ENCODE measurements at regions not wholly inside any gene's neighbourhood (a gene's known extent, or its start where the extent isn't known, plus 50 kb on each side); places are given as distances from the start of the nearest gene placed in this dataset.

- CTCF ChIA-PET (ENCODE audit: low intra/inter-chr PET ratio) = no interaction called here
- Histone ChIP-seq H2AFZ (ENCODE audit: low read depth, low read length) (no peak overlapping the region), H3K79me2 (ENCODE audit: control insufficient read depth, insufficient read depth, low read length) (no peaks in the 10 kb centered on the region), H3K4me2 (ENCODE audit: insufficient read depth, low read length) (no peak overlapping the region), H3K9me1 (ENCODE audit: control insufficient read depth, insufficient read depth, low read length) (no peaks in the 10 kb centered on the region), H3K9ac (ENCODE audit: insufficient read depth in 1 of 2, low read depth in 2 of 2, low read length in 2 of 2) (no peak overlapping the region), H4K20me1 (replicated peaks; ENCODE audit: control insufficient read depth, insufficient read depth, low read length) (no peaks in the 10 kb centered on the region), H3K4me3 (no peak overlapping the region), H3K4me1 (replicated peaks in 1 of 2; ENCODE audit: control insufficient read depth in 2 of 2, insufficient read depth in 2 of 2, low read length in 2 of 2) (no peaks in the 10 kb centered on the region), H3K27ac (ENCODE audit: extremely low read depth, low read depth, low read length) (no peak overlapping the region), H3K36me3 (ENCODE audit: control insufficient read depth, insufficient read depth, low read length) (no peaks in the 10 kb centered on the region), H3K9me3 (replicated peaks; ENCODE audit: control insufficient read depth, insufficient read depth, low read depth, low read length) (no peaks in the 10 kb centered on the region), H3K27me3 (ENCODE audit: control insufficient read depth in 2 of 2, insufficient read depth in 2 of 2, low read length in 2 of 2) (no peaks in the 10 kb centered on the region)
- intact Hi-C loops (cut with micrococcal nuclease) = no loop called here
- 0% methylated on average over 3 of the region's 3 CpGs for WGBS (ENCODE audit: insufficient coverage, low coverage, missing lambda C conversion rate)
- BruUV-seq (replicated peaks) = no TSS peak
- ATAC-seq (no peak), DNase-seq (ENCODE audit: extremely low read depth in 1 of 4, low spot score in 3 of 4) (no peak), FAIRE-seq (no peak)
- POLR2A ChIA-PET = no interaction called here
- in situ Hi-C loops (cut with MboI) = no loop called here
- no peak for TF ChIP-seq ARID1B (IDR thresholded peaks at IDR 0.05)
- TF ChIP-seq ZBTB49 (CRISPR knock-in tag; IDR thresholded peaks at IDR 0.05; ENCODE audit: borderline replicate concordance) = no peak
- TF ChIP-seq, protein P1, sequence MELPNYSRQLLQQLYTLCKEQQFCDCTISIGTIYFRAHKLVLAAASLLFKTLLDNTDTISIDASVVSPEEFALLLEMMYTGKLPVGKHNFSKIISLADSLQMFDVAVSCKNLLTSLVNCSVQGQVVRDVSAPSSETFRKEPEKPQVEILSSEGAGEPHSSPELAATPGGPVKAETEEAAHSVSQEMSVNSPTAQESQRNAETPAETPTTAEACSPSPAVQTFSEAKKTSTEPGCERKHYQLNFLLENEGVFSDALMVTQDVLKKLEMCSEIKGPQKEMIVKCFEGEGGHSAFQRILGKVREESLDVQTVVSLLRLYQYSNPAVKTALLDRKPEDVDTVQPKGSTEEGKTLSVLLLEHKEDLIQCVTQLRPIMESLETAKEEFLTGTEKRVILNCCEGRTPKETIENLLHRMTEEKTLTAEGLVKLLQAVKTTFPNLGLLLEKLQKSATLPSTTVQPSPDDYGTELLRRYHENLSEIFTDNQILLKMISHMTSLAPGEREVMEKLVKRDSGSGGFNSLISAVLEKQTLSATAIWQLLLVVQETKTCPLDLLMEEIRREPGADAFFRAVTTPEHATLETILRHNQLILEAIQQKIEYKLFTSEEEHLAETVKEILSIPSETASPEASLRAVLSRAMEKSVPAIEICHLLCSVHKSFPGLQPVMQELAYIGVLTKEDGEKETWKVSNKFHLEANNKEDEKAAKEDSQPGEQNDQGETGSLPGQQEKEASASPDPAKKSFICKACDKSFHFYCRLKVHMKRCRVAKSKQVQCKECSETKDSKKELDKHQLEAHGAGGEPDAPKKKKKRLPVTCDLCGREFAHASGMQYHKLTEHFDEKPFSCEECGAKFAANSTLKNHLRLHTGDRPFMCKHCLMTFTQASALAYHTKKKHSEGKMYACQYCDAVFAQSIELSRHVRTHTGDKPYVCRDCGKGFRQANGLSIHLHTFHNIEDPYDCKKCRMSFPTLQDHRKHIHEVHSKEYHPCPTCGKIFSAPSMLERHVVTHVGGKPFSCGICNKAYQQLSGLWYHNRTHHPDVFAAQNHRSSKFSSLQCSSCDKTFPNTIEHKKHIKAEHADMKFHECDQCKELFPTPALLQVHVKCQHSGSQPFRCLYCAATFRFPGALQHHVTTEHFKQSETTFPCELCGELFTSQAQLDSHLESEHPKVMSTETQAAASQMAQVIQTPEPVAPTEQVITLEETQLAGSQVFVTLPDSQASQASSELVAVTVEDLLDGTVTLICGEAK (IDR thresholded peaks at IDR 0.05) = no peak
- TF ChIP-seq, protein P1 (CRISPR knock-in tag; IDR thresholded peaks at IDR 0.05) = no peak
- TF ChIP-seq ZNF165 (CRISPR knock-in tag; IDR thresholded peaks at IDR 0.05; ENCODE audit: borderline replicate concordance) = no peak
- no peak for TF ChIP-seq NR2C1 (IDR thresholded peaks at IDR 0.05)
- TF ChIP-seq NR2C1 (tag; IDR thresholded peaks at IDR 0.05) = no peak
- no peak for TF ChIP-seq ZNF699 (CRISPR knock-in tag; IDR thresholded peaks at IDR 0.05; ENCODE audit: insufficient replicate concordance)
- TF ChIP-seq NFRKB (IDR thresholded peaks at IDR 0.05; ENCODE audit: low read depth) = no peak
- TF ChIP-seq ZFX (CRISPR knock-in tag; IDR thresholded peaks at IDR 0.05) = no peak
- TF ChIP-seq ETV5 (CRISPR knock-in tag; IDR thresholded peaks at IDR 0.05; ENCODE audit: low read depth) = no peak
- TF ChIP-seq E2F3 (CRISPR knock-in tag; IDR thresholded peaks at IDR 0.05) = no peak
- TF ChIP-seq TCF7L2 (IDR thresholded peaks at IDR 0.05; ENCODE audit: low read depth, low read length) = no peak
These were observed 238.2 kb downstream of the TUSC7 start for GRCh38 chr3:116947809-116948208.

Data from K562 (cell line).